ENCODE measurements at regions not wholly inside any gene's neighbourhood (a gene's known extent, or its start where the extent isn't known, plus 50 kb on each side); places are given as distances from the start of the nearest gene placed in this dataset.

DNA sequence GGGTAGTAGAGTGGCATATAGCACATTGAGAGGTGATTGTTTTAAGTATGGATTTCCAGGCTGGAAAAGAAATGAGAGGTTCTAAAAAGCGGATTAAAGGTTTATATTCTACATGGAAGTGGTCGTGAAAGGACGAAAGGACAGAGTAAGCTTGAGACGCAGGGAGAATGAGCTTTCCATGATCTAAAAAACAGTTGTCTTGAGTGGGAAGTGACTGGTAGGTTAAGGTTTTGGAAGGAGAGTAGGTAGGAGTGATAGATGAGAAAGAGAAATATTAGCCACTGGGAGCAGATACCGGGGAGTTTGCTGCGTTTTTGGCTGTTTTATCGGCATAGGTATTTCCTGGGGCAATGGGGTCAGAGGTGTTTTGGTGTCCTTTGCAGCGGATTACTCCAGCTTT lies 750.6 kb upstream of the ADGRB3 start:
- H3K4me1 ChIP-seq (ENCODE audit: insufficient read depth), result no peaks in the 10 kb centered on the region
- no peaks in the 10 kb centered on the region for H3K36me3 ChIP-seq (replicated peaks; ENCODE audit: insufficient read depth, low read depth)
- no peak overlapping the region for H2AFZ ChIP-seq
- WGBS (ENCODE audit: low lambda C conversion rate, missing lambda C conversion rate), result 89% methylated on average over 8 of the region's 8 CpGs
- H3K4me3 ChIP-seq, result no peak overlapping the region
- H3K9me2 ChIP-seq (replicated peaks; ENCODE audit: insufficient read depth), result no peaks in the 10 kb centered on the region
- DNase-seq (ENCODE audit: low spot score), result no peak
- no peaks in the 10 kb centered on the region for H3K9me3 ChIP-seq (ENCODE audit: low read depth)
- no peak overlapping the region for H3K27ac ChIP-seq
- H3K27me3 ChIP-seq, result no peaks in the 10 kb centered on the region
- H3K4me2 ChIP-seq, result no peak overlapping the region
- no peaks in the 10 kb centered on the region for H3K79me2 ChIP-seq
- TF ChIP-seq EZH2 (IDR thresholded peaks at IDR 0.05; ENCODE audit: borderline replicate concordance), result no peak
- no peak for TF ChIP-seq CTCF (IDR thresholded peaks at IDR 0.05; ENCODE audit: poor library complexity)
- no peak for TF ChIP-seq EZH2phosphoT487 (IDR thresholded peaks at IDR 0.05; ENCODE audit: low read depth, severe bottlenecking, unreplicated experiment)
- H4K20me1 ChIP-seq (ENCODE audit: insufficient read depth, poor library complexity, severe bottlenecking), result no peaks in the 10 kb centered on the region

- H3K9me2 ChIP-seq (replicated peaks; ENCODE audit: insufficient read depth), result no peaks in the 10 kb centered on the region
- no peaks in the 10 kb centered on the region for H4K20me1 ChIP-seq (ENCODE audit: insufficient read depth, poor library complexity, severe bottlenecking)
- H3K36me3 ChIP-seq (replicated peaks; ENCODE audit: insufficient read depth, low read depth), result no peaks in the 10 kb centered on the region
- no peaks in the 10 kb centered on the region for H3K27me3 ChIP-seq
- no peak overlapping the region for H3K27ac ChIP-seq
- WGBS (ENCODE audit: low lambda C conversion rate, missing lambda C conversion rate), result 93% methylated on average over 11 of the region's 11 CpGs
- H2AFZ ChIP-seq, result no peak overlapping the region
- no peak for DNase-seq (ENCODE audit: low spot score)
- H3K4me2 ChIP-seq, result no peak overlapping the region
- TF ChIP-seq EZH2phosphoT487 (IDR thresholded peaks at IDR 0.05; ENCODE audit: low read depth, severe bottlenecking, unreplicated experiment) (no peak), EZH2 (IDR thresholded peaks at IDR 0.05; ENCODE audit: borderline replicate concordance) (no peak), CTCF (IDR thresholded peaks at IDR 0.05; ENCODE audit: poor library complexity) (no peak)
- no peaks in the 10 kb centered on the region for H3K4me1 ChIP-seq (ENCODE audit: insufficient read depth)
- no peaks in the 10 kb centered on the region for H3K9me3 ChIP-seq (ENCODE audit: low read depth)
- no peaks in the 10 kb centered on the region for H3K79me2 ChIP-seq
- H3K4me3 ChIP-seq, result no peak overlapping the region
Measured at GRCh38 chr6:67883500-67884366, 751.3 kb upstream of the ADGRB3 start.

DNA sequence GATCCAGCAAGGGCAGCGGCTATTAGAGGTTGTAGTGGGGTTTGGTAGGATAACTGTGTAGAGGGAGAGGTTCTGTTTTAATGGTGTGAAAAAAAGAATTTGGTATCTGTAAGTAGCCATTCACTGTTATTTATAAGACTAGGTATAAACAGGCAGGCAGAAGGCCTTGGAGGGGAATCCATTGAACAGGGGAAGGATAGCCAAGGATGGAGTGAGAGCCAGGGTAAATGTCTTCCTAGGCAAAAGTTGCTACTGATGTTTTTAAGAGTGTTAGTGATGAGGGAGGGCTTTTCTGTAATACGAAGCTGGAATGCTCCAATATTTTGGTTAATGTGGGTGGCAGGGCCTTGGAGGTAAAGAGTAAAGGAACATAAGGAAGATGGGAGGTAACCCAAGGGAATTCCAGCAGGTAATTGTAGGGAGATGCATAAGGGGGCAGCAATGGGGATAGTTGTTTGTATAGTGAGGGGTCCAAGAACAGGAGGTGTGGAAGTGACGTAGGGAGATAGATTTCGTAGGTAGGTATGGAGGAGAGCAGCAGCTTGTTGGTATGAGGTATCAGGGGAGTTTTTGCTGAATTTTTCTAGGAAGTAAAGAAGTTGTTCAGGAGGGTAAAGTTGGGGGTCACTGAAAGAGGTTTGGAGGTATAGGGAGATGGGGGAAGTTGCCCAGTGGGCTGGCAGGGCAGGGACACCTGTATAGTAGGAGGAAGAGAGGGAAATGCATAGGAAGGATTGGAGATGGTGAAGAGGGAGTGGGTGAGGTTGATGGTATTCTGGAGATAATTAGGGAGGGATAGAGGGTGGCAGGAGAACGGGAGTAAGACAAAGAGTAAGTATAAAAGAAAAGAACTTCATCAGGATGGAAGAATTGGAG lies 752.4 kb upstream of the ADGRB3 start:
- Histone ChIP-seq H2AFZ (no peak overlapping the region), H4K20me1 (ENCODE audit: insufficient read depth, poor library complexity, severe bottlenecking) (no peaks in the 10 kb centered on the region), H3K9me2 (replicated peaks; ENCODE audit: insufficient read depth) (no peaks in the 10 kb centered on the region), H3K27ac (no peak overlapping the region), H3K9me3 (ENCODE audit: low read depth) (no peaks in the 10 kb centered on the region), H3K4me2 (no peak overlapping the region), H3K79me2 (no peaks in the 10 kb centered on the region), H3K4me1 (ENCODE audit: insufficient read depth) (no peaks in the 10 kb centered on the region), H3K27me3 (no peaks in the 10 kb centered on the region), H3K36me3 (replicated peaks; ENCODE audit: insufficient read depth, low read depth) (no peaks in the 10 kb centered on the region), H3K4me3 (no peak overlapping the region)
- no peak for TF ChIP-seq EZH2phosphoT487 (IDR thresholded peaks at IDR 0.05; ENCODE audit: low read depth, severe bottlenecking, unreplicated experiment)
- no peak for TF ChIP-seq EZH2 (IDR thresholded peaks at IDR 0.05; ENCODE audit: borderline replicate concordance)
- TF ChIP-seq CTCF (IDR thresholded peaks at IDR 0.05; ENCODE audit: poor library complexity), result no peak
- DNase-seq (ENCODE audit: low spot score), result no peak
- WGBS (ENCODE audit: low lambda C conversion rate, missing lambda C conversion rate), result 86% methylated on average over 5 of the region's 5 CpGs

Data from hepatocyte (in vitro differentiated cells).